ENCODE measurements at regions not wholly inside any gene's neighbourhood (a gene's known extent, or its start where the extent isn't known, plus 50 kb on each side); places are given as distances from the start of the nearest gene placed in this dataset.

DNA sequence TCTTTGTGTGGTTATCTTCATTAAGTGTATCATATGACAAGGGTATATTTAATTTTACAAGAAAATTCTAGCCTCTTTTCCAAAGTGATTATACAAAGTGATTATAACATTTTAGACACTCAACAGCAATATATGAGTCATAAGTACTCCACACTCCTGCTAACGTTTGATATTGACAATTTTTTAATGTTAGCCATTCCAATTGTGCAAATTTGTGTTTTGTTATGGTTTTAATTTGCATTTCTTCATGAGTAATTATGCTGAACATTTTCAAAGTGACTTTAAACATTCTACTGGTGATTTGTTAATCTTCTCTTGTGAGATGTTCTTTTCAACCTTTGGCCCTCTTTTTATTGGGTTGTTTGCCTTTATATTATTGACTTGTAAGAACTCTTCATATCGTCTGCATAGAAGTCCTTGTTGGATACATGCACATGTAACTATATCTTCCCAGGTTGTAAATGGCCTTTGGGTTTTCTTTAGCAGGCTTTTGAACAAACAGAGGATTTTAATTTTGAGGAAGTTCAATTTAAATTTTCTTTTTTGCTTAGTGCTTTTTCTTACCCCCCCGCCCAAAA is 771.6 kb upstream of the ZNF608 start:
- DNase-seq (ENCODE audit: low read depth), result no peak

DNA sequence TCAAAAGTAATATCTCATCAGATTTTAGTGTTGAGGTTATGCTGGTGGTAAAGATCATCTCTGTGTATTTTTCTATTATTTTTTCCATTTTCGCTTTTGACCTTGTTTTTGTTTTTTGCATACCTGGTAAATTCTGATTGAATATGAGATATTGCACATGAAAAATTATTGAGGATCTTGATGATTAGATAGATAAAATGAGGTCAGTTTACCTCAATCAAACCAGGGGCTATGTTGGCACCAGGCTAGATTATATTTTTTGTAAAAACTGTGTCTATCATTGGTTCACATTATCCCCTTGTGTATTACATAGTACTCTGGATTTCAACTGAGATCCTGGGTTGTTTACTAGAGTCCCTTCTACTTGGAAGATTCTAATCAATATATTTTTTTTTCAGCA is 774.9 kb upstream of the ZNF608 start:
- no peak for DNase-seq (ENCODE audit: low read depth)

DNA sequence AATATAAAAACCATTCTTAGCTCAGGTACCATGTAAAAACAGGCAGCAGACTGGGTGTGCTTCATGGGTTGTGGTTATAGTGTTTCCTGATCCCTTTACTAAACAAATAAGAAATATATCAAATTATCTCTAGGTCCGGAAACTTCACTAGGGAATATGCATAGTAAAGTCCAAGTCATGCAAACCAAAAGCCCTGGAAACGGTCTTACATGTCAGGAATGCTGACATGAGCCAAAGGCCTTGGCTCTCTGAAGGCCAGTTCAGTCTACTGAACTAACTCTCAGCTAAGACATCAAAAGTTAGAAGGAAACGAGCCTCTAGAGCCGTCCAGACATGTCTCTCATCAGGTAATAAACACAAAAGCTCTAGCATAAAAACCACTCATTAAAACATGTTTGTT is 778.9 kb upstream of the ZNF608 start:
- DNase-seq (ENCODE audit: low read depth), result no peak

DNA sequence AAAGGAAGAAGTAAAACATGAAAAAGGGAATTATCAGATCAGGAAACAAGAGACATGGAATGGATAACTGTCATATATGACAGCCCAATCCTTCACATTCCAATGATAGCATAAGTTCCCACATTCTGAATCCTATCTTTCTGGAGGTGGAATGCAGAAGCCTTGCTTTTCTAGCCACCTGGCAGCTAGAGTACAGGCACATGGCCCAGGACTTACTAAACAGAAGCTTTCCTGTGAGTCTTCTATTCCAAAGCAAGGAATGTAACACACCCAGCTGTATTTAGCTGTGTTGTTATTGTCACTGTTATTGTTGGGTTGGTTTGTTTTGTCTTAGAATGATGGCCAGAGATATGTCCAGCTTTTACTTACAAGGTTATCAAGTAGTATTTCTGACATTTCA is 780.5 kb upstream of the ZNF608 start:
- DNase-seq (ENCODE audit: low read depth), result no peak

DNA sequence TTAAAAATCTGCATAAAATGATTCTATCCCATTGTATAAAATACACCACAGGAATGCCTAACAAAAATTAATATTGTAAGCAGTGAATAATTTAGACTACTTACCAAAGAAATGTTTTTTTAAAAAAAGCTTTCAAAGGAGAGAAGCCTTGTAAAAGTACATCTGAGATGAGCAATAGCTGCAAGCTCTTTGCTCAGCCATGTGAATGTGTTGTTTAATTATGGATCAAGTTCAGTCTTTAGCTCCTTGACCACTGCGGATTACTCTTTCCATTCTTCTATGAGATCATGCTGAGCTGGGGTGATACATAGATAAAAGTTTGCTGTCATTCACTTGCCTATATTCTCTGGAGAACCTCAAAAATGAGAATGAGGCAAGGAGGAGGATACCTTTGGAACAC is 782.4 kb upstream of the ZNF608 start:
- no peak for DNase-seq (ENCODE audit: low read depth)

DNA sequence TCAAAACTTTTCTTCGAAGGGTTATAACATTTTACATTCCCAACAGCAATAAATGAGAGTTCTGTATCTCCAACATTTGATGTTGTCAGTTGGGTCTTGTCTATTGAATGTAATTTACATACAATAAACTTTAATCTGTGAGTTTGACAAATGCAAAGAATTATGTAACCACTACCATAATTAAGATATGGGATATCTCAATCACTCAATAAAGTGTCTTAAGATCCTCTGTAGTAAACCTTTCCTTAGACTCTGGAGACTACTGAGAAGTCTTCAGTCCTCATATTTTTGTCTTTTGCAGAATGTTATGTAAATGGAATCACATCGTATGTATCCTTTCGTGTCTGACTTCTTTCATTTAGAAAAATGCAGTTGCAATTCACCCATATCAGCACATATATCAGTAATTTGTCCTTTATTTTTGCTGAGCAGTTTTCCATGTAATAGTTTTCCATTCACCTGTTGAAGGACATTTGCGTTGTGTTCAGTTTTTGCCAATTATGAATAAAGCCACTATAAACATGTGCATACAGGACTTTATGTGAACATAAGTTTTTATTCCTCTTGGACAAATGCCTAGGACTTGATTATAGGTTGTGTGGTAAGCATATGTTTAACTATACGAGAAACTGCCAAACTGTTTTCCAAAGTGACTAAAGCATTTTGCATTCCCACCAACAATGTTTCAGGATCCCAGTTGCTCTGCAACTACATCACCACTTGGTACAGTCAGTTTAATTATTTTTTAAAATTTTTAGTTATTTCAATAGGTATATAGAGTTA is 784.6 kb upstream of the ZNF608 start:
- DNase-seq (ENCODE audit: low read depth), result no peak

DNA sequence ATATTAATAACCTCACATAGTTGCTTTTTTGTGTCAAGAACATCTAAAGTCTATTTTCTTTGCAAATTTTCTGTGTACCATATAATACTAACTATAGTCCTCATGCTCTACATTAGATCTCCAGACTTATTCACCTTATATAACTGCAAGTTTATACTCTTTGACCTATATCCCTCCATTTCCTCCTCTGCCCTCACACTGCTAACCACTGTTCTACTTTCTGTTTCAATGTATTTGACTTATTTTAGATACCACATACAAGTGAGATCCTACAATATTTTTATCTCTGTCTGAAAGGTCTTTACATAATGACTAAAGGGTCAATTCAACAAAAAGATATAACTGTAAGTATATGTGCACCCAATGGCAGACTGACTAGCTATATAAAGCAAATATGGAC is 789.7 kb upstream of the ZNF608 start:
- DNase-seq (ENCODE audit: low read depth), result no peak

DNA sequence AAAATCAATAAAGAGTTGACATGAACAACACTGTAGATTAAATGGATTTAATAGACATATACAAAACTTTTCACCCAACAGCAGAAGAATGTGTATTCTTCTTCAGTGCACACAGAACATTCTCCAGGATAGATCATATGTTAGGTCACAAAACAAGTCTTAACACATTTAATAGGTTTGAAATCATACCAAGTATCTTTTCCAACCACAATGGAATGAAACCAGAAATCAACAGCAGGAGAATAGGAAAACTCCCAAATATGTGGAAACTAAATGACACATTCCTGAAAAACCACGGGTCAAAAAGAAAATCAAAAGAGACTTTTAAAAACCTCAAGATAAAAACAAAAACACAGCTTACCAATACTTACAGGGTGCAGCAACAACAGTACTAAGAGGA is 790.1 kb upstream of the ZNF608 start:
- no peak for DNase-seq (ENCODE audit: low read depth)

DNA sequence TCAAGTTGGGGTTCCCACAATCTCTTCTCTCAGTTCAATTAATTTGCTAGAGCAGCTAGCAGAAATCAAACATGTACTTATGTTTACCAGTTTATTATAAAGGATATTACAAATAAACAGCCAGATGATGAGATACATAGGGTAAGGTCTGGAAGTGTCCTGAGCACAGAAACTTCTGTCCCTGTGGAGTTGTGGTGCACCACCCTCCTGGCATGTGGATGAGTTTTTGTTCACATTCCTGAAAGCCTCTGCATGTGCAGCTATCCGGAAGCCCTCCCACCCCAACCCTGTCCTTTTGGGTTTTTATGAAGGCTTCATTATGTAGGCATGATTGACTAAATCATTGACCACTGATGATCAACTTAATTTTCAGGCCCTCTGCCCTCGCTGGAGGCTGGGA is 791.2 kb upstream of the ZNF608 start:
- no peak for DNase-seq (ENCODE audit: low read depth)

DNA sequence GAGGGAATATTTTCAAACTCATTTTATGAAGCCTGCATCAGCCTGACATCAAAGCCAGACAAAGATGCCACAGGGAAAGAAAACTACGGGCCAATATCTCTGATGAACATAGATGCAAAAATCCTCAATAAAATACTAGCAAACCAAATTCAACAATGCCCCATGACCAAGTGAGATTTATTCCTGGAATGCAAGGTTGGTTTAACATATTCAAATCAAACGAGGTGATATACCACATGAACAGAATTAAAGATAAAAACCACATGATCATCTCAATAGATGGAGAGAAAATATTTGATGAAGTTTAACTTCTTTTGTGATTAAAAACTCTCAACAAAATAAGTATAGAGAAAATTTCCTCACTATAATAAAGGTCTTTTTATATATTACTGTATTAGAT is 792.0 kb upstream of the ZNF608 start:
- DNase-seq (ENCODE audit: low read depth), result no peak

DNA sequence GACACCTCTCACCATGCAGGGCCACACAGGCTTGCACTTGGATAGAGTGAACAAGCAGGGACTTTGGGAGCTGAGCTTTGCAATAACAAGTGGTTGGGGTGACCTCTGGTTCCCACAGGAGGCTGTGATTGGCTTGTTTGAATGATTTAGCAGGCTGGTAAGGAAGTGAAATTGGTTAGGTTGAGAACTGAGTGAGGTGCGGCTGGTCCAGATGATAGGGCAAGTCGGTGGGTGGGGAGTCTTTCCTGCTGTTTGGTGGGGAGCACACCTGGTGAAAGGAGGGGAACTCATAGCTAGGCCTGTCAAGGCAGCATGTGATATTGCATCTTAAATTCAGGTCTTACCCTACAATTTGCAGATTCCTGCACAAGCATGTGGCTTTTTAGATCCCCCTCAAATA is 794.6 kb upstream of the ZNF608 start:
- no peak for DNase-seq (ENCODE audit: low read depth)

DNA sequence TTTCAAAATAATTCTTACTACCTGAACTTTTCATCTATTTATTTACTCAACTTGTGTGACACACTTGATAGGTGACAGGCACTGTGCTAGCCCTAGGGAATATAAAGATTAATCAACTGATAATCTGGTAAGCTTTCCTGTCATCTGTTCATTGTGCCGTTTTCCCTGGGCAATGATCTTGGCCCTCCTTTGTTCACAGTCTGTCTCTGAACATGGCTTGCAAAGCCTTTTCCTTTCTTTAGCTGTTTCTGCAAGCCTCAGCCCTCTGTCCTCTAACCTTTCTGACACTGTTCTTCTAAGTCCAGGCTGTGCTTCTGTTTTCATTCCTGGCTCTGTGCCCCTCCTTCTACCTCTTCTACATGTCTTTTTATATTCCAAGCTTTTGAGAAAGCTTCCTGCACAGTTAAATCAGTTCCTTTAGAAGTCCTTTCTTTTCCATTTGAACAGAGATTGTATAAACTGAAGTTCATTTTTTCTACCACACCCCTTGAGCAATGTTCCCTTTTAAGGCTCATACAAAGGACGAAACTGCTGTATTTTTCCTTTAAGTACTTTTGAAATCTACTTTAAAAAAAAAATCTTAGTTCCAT is 803.0 kb upstream of the ZNF608 start:
- no peak for DNase-seq (ENCODE audit: low read depth)

DNA sequence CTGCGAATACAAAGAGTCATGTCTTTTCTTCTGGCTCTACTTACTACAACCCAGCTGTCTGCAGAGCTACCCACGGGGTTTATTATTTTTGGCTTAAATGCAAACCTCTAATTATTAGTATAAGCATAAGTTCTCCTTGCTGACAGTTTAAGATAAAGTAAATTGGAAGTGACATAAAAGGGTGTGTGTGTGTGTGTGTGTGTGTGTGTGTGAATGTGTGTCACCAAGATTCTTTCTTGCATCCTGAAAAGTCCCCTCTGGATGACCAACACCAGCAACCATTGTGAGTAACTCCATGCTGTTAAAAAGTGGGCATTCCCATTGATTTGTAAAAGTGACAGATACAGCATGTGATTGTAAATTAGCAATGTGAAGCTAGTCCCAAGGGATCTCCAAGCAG is 803.8 kb upstream of the ZNF608 start:
- no peak for DNase-seq (ENCODE audit: low read depth)

DNA sequence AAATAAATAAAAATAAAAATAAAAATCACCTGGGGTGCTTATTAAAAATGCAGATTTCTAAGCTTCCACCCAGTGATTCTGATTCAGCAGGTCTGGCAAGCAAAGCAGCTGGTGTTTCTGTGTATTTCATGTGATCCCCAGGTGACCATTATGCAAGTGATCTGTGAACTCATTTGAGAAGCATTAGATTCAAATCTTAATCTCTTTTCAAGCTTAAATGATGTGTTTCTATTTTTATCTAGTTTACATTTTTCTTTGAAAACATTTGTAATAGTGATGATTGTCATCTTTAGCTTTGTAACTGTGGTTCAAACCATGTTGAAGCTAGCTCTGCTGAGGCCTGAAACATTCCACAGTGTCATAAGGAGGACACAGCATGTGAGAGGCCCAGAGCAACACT is 804.8 kb upstream of the ZNF608 start:
- DNase-seq (ENCODE audit: low read depth), result no peak

DNA sequence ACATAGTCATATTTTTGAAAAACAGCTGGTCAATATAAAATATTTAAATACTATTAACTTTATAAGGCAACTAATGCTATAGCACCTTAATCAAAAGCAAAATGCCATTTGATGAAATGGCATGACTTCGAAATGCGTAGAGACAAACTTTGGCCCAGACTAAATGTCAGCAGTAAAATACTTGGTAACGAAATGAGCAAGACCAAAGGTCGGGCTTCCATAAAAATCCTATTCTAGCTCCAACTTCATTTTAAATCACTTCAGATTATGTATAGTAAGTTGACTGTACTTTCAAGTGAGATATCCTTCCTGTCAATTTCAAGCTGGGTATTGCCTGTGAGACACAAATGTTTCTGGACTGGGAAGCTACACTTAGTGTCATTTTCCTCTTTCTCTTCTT is 805.4 kb upstream of the ZNF608 start:
- no peak for DNase-seq (ENCODE audit: low read depth)

DNA sequence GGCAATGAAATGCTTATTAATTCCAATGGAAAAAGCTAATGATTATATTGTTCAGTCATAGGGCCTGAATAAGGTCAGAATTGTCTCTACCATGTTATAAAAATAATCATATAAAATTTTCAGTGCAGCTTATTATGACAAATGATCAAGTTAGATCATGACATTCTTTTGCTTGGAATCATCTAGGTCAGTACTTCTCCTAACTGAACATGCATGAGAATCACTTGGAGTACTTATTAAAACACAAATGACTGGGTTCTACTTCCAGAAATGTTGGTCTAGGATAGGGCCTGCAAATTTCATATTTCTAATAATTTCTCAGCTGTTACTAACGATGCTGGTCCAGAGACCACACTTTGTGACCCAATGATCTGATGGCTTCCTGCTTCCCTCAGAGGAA is 806.0 kb upstream of the ZNF608 start:
- DNase-seq (ENCODE audit: low read depth), result no peak

DNA sequence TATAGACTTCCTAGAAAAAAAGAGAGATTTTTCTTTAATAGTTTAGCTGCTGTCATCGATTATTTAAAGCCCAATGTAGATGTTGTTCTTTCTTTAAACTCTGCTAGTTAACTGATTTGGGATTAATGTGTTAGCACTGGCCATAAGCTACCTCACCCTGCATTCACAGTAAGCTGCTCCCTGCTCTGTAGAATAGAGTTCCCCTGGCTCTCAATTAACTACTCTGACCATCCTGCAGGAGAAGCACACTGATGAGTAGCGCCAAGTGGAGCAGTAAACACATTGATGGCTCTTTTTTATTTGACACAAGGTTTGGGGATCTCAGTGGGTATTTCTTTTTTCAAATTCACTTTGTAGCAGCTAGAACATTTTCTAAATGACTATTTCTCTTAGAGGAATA is 807.9 kb upstream of the ZNF608 start:
- no peak for DNase-seq (ENCODE audit: low read depth)

DNA sequence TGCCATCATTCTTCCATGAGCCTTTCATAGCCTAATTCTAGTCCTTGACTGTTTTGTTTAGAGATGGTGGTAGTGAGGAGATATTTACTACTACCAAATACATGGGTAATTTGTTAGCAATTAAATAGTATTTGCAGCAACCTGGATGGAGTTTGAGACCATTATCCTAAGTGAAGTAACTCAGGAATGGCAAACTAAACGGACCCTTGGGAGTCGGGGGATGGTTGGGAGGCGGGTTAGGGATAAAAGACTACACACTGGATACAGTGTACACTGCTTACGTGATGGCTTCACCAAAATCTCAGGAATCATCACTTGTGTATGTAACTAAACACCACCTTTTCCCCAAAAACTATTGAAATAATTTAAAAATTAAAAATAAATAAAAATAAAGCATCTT is 809.2 kb upstream of the ZNF608 start:
- no peak for DNase-seq (ENCODE audit: low read depth)

DNA sequence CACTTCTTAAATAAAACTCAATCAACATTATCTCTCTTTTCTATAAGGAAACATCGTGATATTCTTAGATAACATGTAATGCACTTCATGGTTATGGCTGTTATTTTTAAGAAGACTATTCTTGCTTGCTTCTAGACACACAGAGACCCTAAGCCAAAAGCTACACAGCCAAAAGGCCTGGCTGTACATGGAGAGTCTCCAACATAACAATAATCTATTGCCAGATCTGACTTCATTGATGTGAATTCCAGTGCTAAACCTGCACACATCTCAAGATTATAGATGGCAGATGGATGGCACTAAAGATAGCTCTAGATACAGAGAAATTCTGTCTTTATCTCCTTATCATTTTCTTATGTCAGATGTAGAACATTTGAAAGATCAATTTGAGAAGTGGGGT is 811.6 kb upstream of the ZNF608 start:
- DNase-seq (ENCODE audit: low read depth), result no peak

DNA sequence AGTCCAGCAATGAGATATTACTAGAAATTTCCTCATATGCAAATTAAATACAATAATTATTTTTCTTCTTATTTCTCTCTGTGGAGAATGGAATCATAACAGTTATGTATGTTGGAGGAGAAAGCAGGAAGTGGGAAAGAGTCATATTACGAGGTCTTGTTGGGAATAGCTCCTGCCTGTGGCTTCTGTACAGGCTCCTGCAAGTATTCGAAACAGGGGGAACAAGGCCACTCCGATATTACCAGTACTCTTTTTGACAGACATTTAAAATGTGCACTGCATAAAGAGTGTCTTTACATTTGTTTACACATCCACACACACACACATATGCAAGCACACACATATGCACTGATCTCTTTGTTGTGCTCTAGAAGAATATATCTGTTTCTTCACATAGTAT is 812.0 kb upstream of the ZNF608 start:
- no peak for DNase-seq (ENCODE audit: low read depth)

DNA sequence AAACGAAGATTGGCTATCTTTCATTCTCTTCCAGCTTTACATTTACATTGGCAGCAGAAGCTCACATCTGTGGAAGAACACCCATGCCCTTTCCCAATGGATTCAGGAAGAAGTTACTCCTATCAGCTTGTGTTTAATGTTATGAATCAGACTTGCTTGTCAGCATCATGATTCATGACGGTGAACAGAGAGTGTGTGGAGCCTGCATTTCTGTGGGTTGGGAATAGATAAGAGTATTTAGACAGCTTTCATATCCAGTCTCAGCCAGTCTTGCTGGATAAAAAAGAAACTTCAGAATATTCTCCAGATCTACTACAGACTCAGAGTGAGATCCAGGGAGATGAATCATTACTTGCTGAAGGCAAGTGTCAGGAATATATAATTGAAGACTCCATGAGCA is 812.9 kb upstream of the ZNF608 start:
- no peak for DNase-seq (ENCODE audit: low read depth)

DNA sequence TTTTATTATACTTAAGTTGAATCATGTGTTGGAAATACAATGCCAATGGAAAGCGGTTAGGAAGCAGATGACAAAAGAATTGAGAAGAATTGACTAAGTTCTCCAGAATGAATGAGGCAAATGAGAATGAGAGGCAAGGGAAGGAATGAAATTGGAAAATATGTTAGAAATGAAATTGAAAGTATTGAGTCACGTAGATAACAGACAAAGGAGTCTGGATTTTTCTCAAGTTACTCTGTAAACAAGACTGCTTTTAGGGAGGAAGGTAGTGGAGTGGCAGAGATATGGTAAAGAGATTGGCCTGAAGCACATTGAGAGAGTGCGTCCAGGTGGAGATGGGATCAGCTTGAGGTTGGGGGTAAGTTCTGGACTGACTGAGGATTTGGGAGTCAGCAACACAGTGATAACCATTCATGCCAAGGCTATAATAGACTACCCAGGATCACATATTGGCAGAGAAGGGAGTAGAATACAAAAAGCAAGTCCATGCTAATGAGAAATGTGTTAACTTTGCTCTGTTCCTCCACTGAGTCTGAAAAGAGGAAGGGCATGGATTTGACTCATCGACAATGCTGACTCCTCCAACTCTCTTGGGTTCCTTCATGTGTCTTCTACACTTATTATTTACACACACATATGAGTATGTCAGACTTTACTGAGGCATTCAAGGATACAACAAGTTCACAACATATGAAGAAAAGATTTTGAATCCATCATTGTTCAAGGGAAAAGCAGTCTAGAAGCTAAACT is 814.2 kb upstream of the ZNF608 start:
- DNase-seq (ENCODE audit: low read depth), result no peak

DNA sequence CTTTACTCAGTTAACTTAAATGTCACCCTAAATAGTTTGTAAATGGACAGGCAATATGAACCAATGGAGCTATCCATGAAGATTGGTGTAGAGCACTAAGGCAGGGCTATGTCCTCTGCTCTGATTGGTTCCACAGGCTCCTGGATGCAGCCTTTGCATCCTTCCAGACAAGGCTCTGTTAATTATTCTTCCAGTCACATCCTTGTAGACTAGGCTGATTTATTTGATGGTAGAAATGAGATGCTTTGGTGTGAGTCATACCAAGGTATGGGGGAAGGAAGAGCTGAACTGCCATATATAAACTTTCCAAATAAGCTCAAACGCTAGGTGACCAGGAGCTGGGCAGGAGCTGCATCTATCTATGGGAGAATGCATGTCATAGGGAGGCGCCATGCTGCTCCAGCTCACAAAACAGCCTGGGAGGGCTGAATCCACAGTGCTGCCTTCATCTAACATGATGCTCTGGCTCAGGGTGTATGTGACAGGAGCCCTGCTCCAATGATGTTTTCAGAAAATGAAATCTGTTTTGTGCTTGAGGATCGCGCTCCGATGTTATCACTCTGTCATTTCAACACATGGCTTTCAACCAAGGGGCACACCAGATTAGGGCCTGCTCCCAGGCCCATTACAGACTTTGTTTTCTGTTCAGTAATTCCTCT is 818.0 kb upstream of the ZNF608 start:
- no peak for DNase-seq (ENCODE audit: low read depth)
